Right lung (tissue), 2 donors: ENCODE measurements at regions not wholly inside any gene's neighbourhood (a gene's known extent, or its start where the extent isn't known, plus 50 kb on each side); places are given as distances from the start of the nearest gene placed in this dataset.

Experiments used
- DNase-seq, 2 donors: peaks; one replicate each; pipeline ENCODE4 v3.0.0-alpha.2; 2013

GRCh38 chr10:42932735-42933447, 144.0 kb upstream of the RET start:
- no peak for DNase-seq

- peak; percentile 60 to 74 for DNase-seq
Measured at GRCh38 chr10:42933448-42934340, 143.2 kb upstream of the RET start.

- no peak for DNase-seq
Measured at GRCh38 chr10:42934351-42934811, 142.5 kb upstream of the RET start.

DNA sequence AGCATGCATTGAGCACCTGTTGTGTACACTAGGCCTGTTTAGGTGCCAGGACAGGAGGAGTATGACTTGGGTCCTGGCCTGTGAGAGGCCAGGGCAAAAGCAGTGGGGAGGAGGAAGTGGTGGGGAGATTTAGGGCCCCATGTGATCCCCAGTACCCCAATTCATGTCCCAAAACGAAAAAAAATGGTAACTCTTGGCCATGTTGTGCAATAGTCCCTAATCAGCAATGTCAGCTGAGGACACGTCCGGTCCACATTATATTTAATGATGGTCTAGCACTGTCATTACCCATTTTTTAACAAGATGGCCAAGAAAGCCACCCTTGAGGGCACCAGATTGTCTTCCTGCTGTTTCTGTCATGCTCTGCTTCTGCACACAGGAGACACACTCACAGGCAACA, 142.0 kb upstream of the RET start:
- DNase-seq = no peak

GRCh38 chr10:42935466-42935865, 141.4 kb upstream of the RET start:
- no peak for DNase-seq

- no peak for DNase-seq
Measured at GRCh38 chr10:42936580-42936979, 140.3 kb upstream of the RET start.

GRCh38 chr10:42937048-42937447, 139.8 kb upstream of the RET start:
- no peak for DNase-seq

DNA sequence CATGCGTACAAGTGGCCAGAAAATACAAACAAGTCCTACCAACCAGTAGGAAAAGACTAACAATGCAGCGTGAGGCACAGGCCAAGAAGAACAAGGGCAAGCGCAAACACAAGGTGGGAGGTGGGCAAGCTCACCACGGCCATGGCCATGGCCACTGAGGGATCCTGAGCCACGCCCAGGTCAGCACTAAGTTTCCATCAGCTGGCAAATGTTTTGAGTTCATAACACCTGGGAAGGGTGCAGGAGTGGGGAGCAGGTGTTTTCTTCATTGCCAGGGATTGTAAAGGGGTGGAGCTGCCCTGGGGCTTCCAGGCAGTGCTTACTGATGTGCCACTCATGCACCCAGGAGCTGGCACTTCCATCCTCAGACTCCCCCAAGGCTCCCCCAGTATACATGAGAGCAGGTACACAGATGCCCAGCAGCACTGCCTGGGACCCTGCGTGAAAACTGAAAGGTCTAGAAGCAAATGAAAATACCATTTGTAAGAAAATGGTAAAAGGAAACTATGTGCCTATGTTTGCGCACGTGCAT, 139.2 kb upstream of the RET start:
- DNase-seq = no peak

DNA sequence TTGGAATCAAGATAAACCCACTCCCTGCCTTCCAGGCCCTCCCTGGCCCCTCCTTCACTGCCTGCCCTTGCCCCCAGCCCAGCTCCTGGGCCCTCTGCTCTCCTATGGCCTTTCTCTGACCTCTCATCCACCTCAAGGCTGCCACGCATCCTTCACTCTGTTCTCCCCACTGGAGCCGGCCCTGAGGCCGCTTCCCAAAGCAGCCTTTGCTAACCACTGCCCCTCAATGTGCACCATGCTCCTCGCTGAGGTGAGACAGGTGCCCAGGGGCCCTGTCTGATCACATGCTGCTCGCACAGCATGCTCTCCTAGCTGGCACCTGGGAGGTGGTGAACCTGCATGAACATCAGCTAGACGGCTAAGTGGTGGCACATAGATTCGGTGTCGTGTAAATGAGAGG, 138.5 kb upstream of the RET start:
- DNase-seq = no peak

- DNase-seq = no peak
Measured at GRCh38 chr10:42939237-42939636, 137.6 kb upstream of the RET start.

DNA sequence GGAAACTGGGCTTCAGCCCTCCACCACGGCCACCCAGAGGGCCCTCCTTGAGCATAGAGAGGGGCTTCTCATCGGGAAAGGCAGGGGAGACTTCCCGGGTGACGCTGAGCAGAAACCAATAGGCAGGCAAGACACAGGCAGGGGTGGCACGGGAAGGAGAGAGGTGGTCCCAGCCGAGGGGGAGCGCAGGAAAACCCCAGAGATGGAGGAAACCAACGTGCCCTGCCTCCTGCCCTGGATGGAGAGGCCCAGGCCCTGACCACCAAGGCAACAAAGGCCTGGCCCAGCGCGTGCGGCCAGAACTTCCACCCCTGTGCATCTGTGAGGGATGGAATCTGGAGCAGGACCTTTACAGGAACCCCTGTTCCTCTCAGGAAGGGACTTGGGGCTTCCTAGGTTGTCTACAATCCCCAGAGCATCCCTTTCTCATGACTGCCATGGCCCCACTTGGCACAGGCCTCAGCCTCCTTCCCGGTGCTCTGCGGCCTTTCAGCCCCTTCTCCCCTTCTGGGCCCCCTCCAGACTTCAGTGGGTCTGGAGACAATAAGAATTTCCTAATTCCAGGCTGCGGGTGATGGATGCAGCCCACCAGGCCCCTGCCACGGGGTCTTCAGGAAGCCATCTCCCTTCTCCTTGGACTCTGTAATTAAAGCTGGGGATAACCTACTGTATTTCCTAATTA, 137.0 kb upstream of the RET start:
- DNase-seq = no peak

DNA sequence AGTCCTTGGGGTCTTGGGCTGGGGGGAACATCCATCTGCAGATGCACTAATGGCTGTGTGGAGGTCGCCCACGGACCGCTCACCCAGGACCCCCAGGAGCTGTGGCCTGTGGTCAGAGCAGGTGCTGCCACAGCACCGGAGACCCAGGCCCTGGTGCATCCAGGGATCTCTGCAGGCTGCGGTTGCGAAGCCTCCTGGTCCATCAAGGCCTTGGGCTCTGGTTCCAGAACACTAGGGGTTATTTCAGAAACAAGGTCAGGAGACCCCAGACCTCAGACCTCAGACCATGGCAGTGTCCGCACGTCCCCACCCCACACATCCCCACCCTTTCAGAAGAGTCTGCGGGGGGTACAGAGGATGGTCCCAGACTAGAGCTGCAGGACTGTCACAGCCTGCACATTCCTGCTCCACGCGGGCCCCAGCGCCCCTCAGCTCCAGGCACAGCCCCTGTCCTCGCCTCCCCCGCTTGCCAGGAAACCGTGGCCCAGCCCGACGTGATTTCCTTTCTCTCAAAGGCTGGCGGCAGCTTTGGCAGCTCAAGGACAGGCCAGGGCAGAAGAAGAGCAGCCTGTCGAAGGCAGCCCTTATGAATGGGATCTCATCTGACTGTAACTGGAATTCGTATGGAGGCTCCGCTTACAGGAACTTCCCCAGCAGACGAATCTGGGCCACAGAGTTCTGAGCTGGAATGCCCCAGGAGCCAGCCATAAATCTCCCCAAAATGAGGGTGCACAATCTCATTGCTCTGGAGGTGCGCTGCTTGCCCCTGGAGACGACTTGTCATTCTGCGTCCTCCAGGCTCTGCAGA, 136.2 kb upstream of the RET start:
- DNase-seq = no peak

DNA sequence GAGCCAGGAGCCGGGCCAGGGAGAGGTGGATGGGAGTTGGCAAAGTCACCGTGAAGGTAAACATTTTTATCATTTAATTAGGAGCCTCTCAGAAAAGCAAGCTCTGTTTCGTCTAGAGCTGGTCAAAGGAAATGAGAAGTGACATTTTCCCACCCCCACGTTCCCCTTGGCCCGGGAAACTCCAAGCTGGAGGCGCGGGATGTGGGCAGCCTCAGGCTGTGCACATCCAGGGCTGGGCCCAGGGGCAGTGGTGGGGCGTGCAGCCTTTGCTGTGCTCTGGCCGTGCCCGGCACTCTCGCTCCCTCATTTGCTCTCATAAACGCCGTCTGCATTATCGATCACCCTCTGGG, 135.6 kb upstream of the RET start:
- DNase-seq = no peak

- DNase-seq = no peak
Measured at GRCh38 chr10:42941790-42942189, 135.1 kb upstream of the RET start.

DNA sequence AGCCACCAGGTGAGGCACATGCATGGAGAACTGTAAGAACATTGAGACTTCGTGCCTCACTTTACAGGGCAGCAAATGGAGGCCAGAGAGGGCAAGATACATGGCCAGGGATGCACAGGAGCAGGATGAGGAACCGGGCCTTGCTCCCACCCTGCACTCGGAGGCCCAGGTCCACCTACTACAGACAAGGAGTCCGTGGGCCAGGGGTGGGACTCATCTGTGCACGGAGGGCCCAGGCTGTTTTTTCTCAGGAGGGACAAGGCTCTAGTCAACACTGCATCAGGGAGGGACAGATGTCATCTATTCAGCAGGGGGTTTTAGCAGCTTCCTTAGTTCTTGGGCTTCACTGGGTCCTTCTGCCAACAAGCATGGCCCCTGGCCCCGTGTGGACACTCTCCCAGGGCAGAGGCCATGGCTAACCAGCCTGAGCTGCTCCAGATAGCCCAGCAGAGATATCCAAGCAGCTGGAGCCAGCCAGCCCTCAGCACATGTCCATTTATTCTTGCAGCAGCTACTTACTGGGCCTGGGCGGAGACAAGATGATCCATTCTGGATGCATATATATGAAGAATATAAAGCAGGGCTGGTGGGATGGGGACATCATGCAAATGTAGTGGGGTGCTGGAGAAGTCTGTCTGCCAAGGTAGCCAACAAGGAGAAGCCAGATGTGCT, 134.5 kb upstream of the RET start:
- DNase-seq = no peak

- no peak for DNase-seq
Measured at GRCh38 chr10:42943025-42943818, 133.6 kb upstream of the RET start.

GRCh38 chr10:42948040-42948439, 128.8 kb upstream of the RET start:
- no peak for DNase-seq

DNA sequence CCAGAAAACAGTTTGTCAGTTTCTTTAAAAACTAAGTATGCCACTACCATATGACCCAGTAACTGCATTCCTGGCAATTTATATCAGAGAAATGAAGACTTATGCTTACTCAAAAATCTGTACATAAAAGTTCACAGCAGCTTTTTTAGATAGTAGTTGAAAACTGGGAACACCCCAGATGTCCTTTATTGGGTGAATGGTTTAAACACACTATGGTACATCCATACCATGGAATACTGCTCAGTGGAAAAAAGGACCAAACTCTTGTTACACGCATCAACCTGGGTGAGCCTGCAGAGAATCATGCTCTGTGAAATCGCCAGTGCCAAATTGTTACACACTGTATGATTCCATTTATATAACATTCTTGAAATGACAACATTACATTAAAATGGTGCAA, 127.6 kb upstream of the RET start:
- DNase-seq = no peak

DNA sequence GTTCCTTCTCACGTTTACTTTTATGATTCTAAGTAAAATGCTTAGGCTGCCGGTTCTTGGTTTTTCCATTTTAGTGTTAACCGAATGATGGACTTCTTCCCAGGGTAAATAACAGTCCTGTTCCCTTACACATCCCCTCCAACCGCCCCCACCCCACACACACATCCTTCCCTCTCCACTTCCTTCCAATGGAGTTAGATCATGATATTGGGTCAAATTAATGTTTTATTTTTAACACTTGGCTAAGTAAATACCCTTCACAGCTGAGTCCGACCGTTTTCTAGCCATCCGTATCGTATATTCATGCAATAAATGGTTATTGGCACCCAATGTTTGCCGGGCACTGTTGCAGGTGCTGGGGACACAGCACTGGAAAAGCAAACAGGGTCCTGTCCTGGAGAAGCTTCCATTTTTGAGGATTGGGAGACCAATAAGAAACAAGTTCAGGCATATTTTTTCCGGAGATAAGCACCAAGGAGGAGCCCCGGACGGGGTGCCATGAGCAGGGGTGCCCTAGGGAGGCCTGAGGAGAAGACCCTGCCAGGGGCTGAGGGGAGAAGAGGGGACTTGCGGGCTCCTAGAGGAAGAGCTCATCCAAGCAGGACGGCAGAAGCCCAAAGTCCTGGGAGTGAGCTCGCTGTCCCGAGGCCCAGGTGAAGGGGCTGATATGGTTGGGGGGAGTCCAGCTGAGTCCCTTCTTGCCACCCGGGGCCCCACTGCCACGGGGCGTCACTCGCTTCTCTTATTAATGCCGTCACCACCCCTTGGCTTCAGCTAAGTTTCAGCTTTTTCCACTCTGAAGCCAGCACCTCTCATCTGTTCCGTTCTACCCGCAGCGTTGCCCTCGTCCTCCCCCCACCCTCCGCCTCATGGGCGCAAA, 126.0 kb upstream of the RET start:
- no peak for DNase-seq
